CD14-positive monocyte (primary cell): ENCODE measurements at regions not wholly inside any gene's neighbourhood (a gene's known extent, or its start where the extent isn't known, plus 50 kb on each side); places are given as distances from the start of the nearest gene placed in this dataset.

Experiments
- DNase-seq, 3 donors: peaks; one replicate each; pipeline ENCODE4 v3.0.0-alpha.2; 2011 to 2022
- H2AFZ ChIP-seq: 2 replicates; pipeline ENCODE4 v1.6.0; 2012; ENCODE audit warnings: mild to moderate bottlenecking, low read depth, low read length, inconsistent platforms; ENCODE audit not compliant: insufficient read depth, poor library complexity, severe bottlenecking
- H3K27ac ChIP-seq, 2 donors: 1 replicate in 1 of 2; 2 replicates in 1 of 2; pipeline ENCODE4 v1.5.1; 2012 to 2013; ENCODE audit warnings: low read length in 2 of 2, control low read depth in 1 of 2, inconsistent platforms in 1 of 2, low read depth in 1 of 2, mild to moderate bottlenecking in 1 of 2
- H3K27me3 ChIP-seq, 2 donors: one replicate each; pipeline versions ENCODE4 v1.6.0 to v1.6.1; 2011 to 2013; ENCODE audit warnings: low read length in 2 of 2; ENCODE audit not compliant: control insufficient read depth in 2 of 2, insufficient read depth in 2 of 2
- H3K36me3 ChIP-seq, 2 donors: replicated peaks in 1 of 2; 1 replicate in 1 of 2; 2 replicates in 1 of 2; pipeline versions ENCODE4 v1.5.1 to v1.6.1; 2012 to 2013; ENCODE audit warnings: low read length in 2 of 2, control low read depth in 1 of 2, inconsistent platforms in 1 of 2, mild to moderate bottlenecking in 1 of 2; ENCODE audit not compliant: insufficient read depth in 2 of 2, control insufficient read depth in 1 of 2
- H3K4me1 ChIP-seq, 2 donors: 1 replicate in 1 of 2; 2 replicates in 1 of 2; pipeline versions ENCODE4 v1.5.1 to v1.6.1; 2012 to 2013; ENCODE audit warnings: low read length in 2 of 2, control low read depth in 1 of 2, inconsistent platforms in 1 of 2, mild to moderate bottlenecking in 1 of 2, moderate library complexity in 1 of 2; ENCODE audit not compliant: insufficient read depth in 2 of 2, control insufficient read depth in 1 of 2
- H3K4me2 ChIP-seq: replicated peaks from 2 replicates; pipeline ENCODE3; 2012; ENCODE audit warnings: low read length, moderate library complexity, mild to moderate bottlenecking; ENCODE audit not compliant: poor library complexity, severe bottlenecking; ENCODE audit errors: extremely low read depth
- H3K4me3 ChIP-seq, 3 experiments: fragments of 200-600 bp in 1 of 3; sonication (generic) in 1 of 3; replicated peaks in 1 of 3; 1 replicate in 2 of 3; 2 replicates in 1 of 3; pipeline ENCODE4 v1.5.1; 2011 to 2013; ENCODE audit warnings: low read length in 3 of 3, mild to moderate bottlenecking in 3 of 3, control low read depth in 2 of 3, low read depth in 2 of 3, inconsistent platforms in 1 of 3, moderate library complexity in 1 of 3
- H3K79me2 ChIP-seq: 2 replicates; pipeline ENCODE4 v1.6.0; 2012; ENCODE audit warnings: mild to moderate bottlenecking, control low read depth, inconsistent platforms, low read length, moderate library complexity; ENCODE audit not compliant: insufficient read depth
- H3K9ac ChIP-seq: 2 replicates; pipeline ENCODE4 v1.6.0; 2017; ENCODE audit warnings: low read length, mild to moderate bottlenecking; ENCODE audit not compliant: insufficient read depth, poor library complexity, severe bottlenecking
- H3K9me3 ChIP-seq, 2 donors: replicated peaks in 1 of 2; 1 replicate in 1 of 2; 2 replicates in 1 of 2; pipeline versions ENCODE4 v1.5.1 to v1.6.1; 2012 to 2013; ENCODE audit warnings: low read length in 2 of 2, control low read depth in 1 of 2; ENCODE audit not compliant: control insufficient read depth in 1 of 2, insufficient read depth in 1 of 2
- H4K20me1 ChIP-seq: 2 replicates; pipeline ENCODE4 v1.6.0; 2012; ENCODE audit warnings: mild to moderate bottlenecking, low read length, control low read depth, moderate library complexity; ENCODE audit not compliant: insufficient read depth
- H3K27ac Mint-ChIP-seq, 7 donors: one replicate each; pipeline ENCODE4 v1.8.0; 2020; ENCODE audit warnings: mild to moderate bottlenecking in 7 of 7, mixed read lengths in 7 of 7, moderate library complexity in 6 of 7, inconsistent platforms in 2 of 7
- H3K27me3 Mint-ChIP-seq, 3 donors: one replicate each; pipeline ENCODE4 v1.8.0; 2021 to 2022; ENCODE audit warnings: low read depth in 3 of 3, mild to moderate bottlenecking in 3 of 3, mixed read lengths in 3 of 3, moderate library complexity in 3 of 3, inconsistent platforms in 1 of 3
- H3K36me3 Mint-ChIP-seq, 2 donors: one replicate each; pipeline ENCODE4 v1.8.0; 2020; ENCODE audit warnings: mixed read lengths in 2 of 2, inconsistent platforms in 1 of 2, mild to moderate bottlenecking in 1 of 2
- H3K4me1 Mint-ChIP-seq: one replicate; pipeline ENCODE4 v1.8.0; 2020; ENCODE audit warnings: mild to moderate bottlenecking, mixed read lengths
- H3K4me3 Mint-ChIP-seq, 2 donors: one replicate each; pipeline ENCODE4 v1.8.0; 2020; ENCODE audit warnings: mild to moderate bottlenecking in 2 of 2, mixed read lengths in 2 of 2, moderate library complexity in 1 of 2
- H3K9me3 Mint-ChIP-seq, 7 donors: one replicate each; pipeline ENCODE4 v1.8.0; 2020 to 2022; ENCODE audit warnings: mixed read lengths in 7 of 7, mild to moderate bottlenecking in 6 of 7, moderate library complexity in 6 of 7, inconsistent platforms in 2 of 7
- CTCF ChIP-seq: fragments of 200-600 bp; IDR thresholded peaks from one replicate; pipeline ENCODE4 v1.8.0; 2022; ENCODE audit warnings: antibody characterized with exemption, mild to moderate bottlenecking
- WGBS: methylation state at CpG from one replicate; pipeline ENCODE4 v1.1.5; 2013; ENCODE audit warnings: missing lambda C conversion rate; ENCODE audit not compliant: insufficient coverage; 5-methylcytosine and 5-hydroxymethylcytosine counted together
- intact Hi-C, 2 donors: fragments of 100-400 bp; cut with micrococcal nuclease; formaldehyde crosslinking; loops; one replicate each; pipeline versions ENCODE4 v1.15.0 to v1.15.1; 2023

- Histone ChIP-seq H3K9me3 (no peaks in the 10 kb centered on the region), H3K4me1 (no peaks in the 10 kb centered on the region), H3K36me3 (no peaks in the 10 kb centered on the region), H2AFZ (no peak overlapping the region), H3K4me2 (no peak overlapping the region), H3K4me3 (no peak overlapping the region), H3K9ac (no peak overlapping the region), H4K20me1 (no peaks in the 10 kb centered on the region), H3K79me2 (no peaks in the 10 kb centered on the region), H3K27me3 (no peaks in the 10 kb centered on the region), H3K27ac (no peak overlapping the region)
- intact Hi-C loops = no loop called here
- no peak for TF ChIP-seq CTCF
- Mint-ChIP-seq H3K27ac (no peak overlapping the region), H3K4me1 (no peaks in the 10 kb centered on the region), H3K4me3 (no peak overlapping the region), H3K27me3 (peaks cover 0 to 2% (median 0%) of the 10 kb centered on the region in 3 donors), H3K9me3 (no peaks in the 10 kb centered on the region), H3K36me3 (no peaks in the 10 kb centered on the region)
- no peak for DNase-seq
- 75% methylated on average over 1 of the region's 2 CpGs for WGBS
These were observed 139.8 kb upstream of the SNX19 start for GRCh38 chr11:131056036-131056435.

GRCh38 chr11:131063638-131064037 lies 147.4 kb upstream of the SNX19 start:
- H3K4me3 Mint-ChIP-seq = no peak overlapping the region
- intact Hi-C loops = no loop called here
- no peaks in the 10 kb centered on the region for H3K9me3 Mint-ChIP-seq

More at GRCh38 chr11:131063638-131064037, 147.4 kb upstream of the SNX19 start:
- Mint-ChIP-seq H3K27me3 (peaks cover 0 to 10% (median 3%) of the 10 kb centered on the region in 3 donors), H3K4me1 (no peaks in the 10 kb centered on the region), H3K27ac (peak overlapping the region in 1 of 7 donors; percentile 25), H3K36me3 (no peaks in the 10 kb centered on the region)
- Histone ChIP-seq H3K79me2 (no peaks in the 10 kb centered on the region), H3K4me1 (no peaks in the 10 kb centered on the region), H3K27ac (no peak overlapping the region), H3K27me3 (no peaks in the 10 kb centered on the region), H2AFZ (no peak overlapping the region), H3K9me3 (no peaks in the 10 kb centered on the region), H3K36me3 (no peaks in the 10 kb centered on the region), H3K4me2 (no peak overlapping the region), H3K9ac (no peak overlapping the region), H3K4me3 (no peak overlapping the region), H4K20me1 (no peaks in the 10 kb centered on the region)
- TF ChIP-seq CTCF = no peak
- no peak for DNase-seq
- WGBS = 52% methylated on average over 3 of the region's 6 CpGs
